ENCODE measurements at regions not wholly inside any gene's neighbourhood (a gene's known extent, or its start where the extent isn't known, plus 50 kb on each side); places are given as distances from the start of the nearest gene placed in this dataset.

DNA sequence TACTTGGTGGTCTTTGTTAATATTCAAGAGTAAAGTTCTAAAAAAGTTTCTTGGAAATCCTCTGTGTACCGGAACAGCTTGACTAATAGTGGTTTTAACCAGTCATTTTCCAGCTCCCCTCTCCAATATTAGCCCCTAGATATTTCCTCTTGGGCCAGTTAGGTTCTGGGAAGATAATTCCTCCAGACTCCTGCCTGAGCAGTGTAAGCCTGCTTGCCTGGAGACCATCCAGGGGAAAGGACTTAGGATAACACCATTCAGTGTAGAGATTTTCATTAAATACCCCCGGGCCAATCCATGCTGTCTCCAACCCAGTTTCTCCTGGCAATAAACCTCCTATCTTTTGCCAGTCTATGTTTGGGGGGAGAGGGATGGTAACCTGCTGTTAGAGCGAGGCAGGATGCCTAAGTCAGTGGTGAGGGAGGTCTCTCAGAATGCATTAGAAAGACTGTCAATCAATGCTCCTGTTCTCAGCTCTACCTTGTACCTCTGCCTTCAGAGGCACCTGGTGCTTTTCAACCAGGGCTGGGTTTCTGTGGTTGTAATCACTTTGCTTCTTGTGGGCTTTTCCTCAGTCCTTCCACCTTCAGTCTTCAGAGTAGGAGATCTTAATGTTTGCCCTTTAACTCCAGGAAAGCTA lies 186.4 kb downstream of the RNF152 start:
- Mint-ChIP-seq H3K9me3 (no peaks in the 10 kb centered on the region), H3K4me3 (no peak overlapping the region), H3K4me1 (no peaks in the 10 kb centered on the region), H3K27ac (no peak overlapping the region), H3K36me3 (no peaks in the 10 kb centered on the region)
- DNase-seq (ENCODE audit: low spot score in 2 of 2) (no peak), ATAC-seq (no peak)

- no peak for DNase-seq (ENCODE audit: low spot score in 2 of 2)
- Mint-ChIP-seq H3K9me3 (no peaks in the 10 kb centered on the region), H3K36me3 (no peaks in the 10 kb centered on the region), H3K4me1 (no peaks in the 10 kb centered on the region), H3K27ac (no peak overlapping the region), H3K4me3 (no peak overlapping the region)
- ATAC-seq, result no peak
Observed at GRCh38 chr18:61703508-61703907, 189.3 kb downstream of the RNF152 start.

GRCh38 chr18:61702007-61702406 lies 190.8 kb downstream of the RNF152 start:
- H3K9me3 Mint-ChIP-seq, result no peaks in the 10 kb centered on the region

GRCh38 chr18:61699397-61700110 lies 193.3 kb downstream of the RNF152 start:
- Mint-ChIP-seq H3K4me3 (no peak overlapping the region), H3K27ac (no peak overlapping the region), H3K36me3 (no peaks in the 10 kb centered on the region), H3K4me1 (no peaks in the 10 kb centered on the region), H3K9me3 (no peaks in the 10 kb centered on the region)
- ATAC-seq (no peak), DNase-seq (ENCODE audit: low spot score in 2 of 2) (no peak)

More at GRCh38 chr18:61702007-61702406, 190.8 kb downstream of the RNF152 start:
- no peak overlapping the region for H3K27ac Mint-ChIP-seq
- H3K4me1 Mint-ChIP-seq, result no peaks in the 10 kb centered on the region
- H3K4me3 Mint-ChIP-seq, result no peak overlapping the region
- H3K36me3 Mint-ChIP-seq, result no peaks in the 10 kb centered on the region
- ATAC-seq, result no peak
- DNase-seq (ENCODE audit: low spot score in 2 of 2), result no peak

- no peak for ATAC-seq
- H3K4me1 Mint-ChIP-seq, result no peaks in the 10 kb centered on the region
- H3K36me3 Mint-ChIP-seq, result no peaks in the 10 kb centered on the region
- H3K4me3 Mint-ChIP-seq, result no peak overlapping the region
- H3K9me3 Mint-ChIP-seq, result no peaks in the 10 kb centered on the region
- no peak overlapping the region for H3K27ac Mint-ChIP-seq
- no peak for DNase-seq (ENCODE audit: low spot score in 2 of 2)
Observed at GRCh38 chr18:61697306-61697909, 195.4 kb downstream of the RNF152 start.

DNA sequence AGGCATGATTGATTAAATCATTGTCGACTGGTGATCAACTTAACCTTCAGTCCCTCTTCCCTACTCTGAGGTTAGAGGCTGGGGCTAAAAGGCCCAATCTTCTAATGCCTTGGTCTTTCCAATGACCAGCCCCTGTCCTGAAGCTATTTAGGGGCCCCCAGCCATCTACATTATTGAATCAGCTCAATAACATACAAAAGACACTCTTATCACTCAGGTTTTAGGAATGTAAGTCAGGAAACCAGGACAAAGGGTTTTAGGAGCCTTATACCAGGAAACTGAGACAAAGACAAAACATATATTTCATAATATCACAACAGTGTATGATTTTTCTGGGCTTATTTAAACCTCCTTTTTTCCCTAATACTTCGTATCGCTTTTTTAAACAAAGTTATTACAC lies 198.6 kb downstream of the RNF152 start:
- no peaks in the 10 kb centered on the region for H3K36me3 Mint-ChIP-seq
- H3K27ac Mint-ChIP-seq, result no peak overlapping the region
- DNase-seq (ENCODE audit: low spot score in 2 of 2) (no peak), ATAC-seq (no peak)
- H3K4me1 Mint-ChIP-seq, result no peaks in the 10 kb centered on the region
- no peak overlapping the region for H3K4me3 Mint-ChIP-seq
- no peaks in the 10 kb centered on the region for H3K9me3 Mint-ChIP-seq

- ATAC-seq (no peak), DNase-seq (ENCODE audit: low spot score in 2 of 2) (no peak)
- H3K4me3 Mint-ChIP-seq, result no peak overlapping the region
- no peaks in the 10 kb centered on the region for H3K4me1 Mint-ChIP-seq
- H3K36me3 Mint-ChIP-seq, result no peaks in the 10 kb centered on the region
- no peak overlapping the region for H3K27ac Mint-ChIP-seq
- H3K9me3 Mint-ChIP-seq, result no peaks in the 10 kb centered on the region
Observed at GRCh38 chr18:61690418-61691138, 202.2 kb downstream of the RNF152 start.

- Mint-ChIP-seq H3K4me3 (no peak overlapping the region), H3K4me1 (no peaks in the 10 kb centered on the region), H3K27ac (no peak overlapping the region), H3K36me3 (no peaks in the 10 kb centered on the region), H3K9me3 (no peaks in the 10 kb centered on the region)
- ATAC-seq (no peak), DNase-seq (ENCODE audit: low spot score in 2 of 2) (no peak)
Observed at GRCh38 chr18:61687317-61687716, 205.5 kb downstream of the RNF152 start.

- no peak overlapping the region for H3K4me3 Mint-ChIP-seq
- H3K27ac Mint-ChIP-seq, result no peak overlapping the region
- ATAC-seq, result no peak
Observed at GRCh38 chr18:61683856-61684255, 209.0 kb downstream of the RNF152 start.

GRCh38 chr18:61681065-61681464 lies 211.7 kb downstream of the RNF152 start:
- no peak overlapping the region for H3K27ac Mint-ChIP-seq
- ATAC-seq, result no peak
- peaks cover 13% of the 10 kb centered on the region for H3K9me3 Mint-ChIP-seq

More at GRCh38 chr18:61683856-61684255, 209.0 kb downstream of the RNF152 start:
- no peaks in the 10 kb centered on the region for H3K36me3 Mint-ChIP-seq
- peaks cover 8% of the 10 kb centered on the region for H3K9me3 Mint-ChIP-seq
- H3K4me1 Mint-ChIP-seq, result no peaks in the 10 kb centered on the region
- DNase-seq (ENCODE audit: low spot score in 2 of 2), result no peak

GRCh38 chr18:61679836-61680235 lies 213.0 kb downstream of the RNF152 start:
- Mint-ChIP-seq H3K36me3 (no peaks in the 10 kb centered on the region), H3K9me3 (peaks cover 13% of the 10 kb centered on the region), H3K4me3 (no peak overlapping the region), H3K27ac (no peak overlapping the region), H3K4me1 (no peaks in the 10 kb centered on the region)
- ATAC-seq (no peak), DNase-seq (ENCODE audit: low spot score in 2 of 2) (no peak)

More at GRCh38 chr18:61681065-61681464, 211.7 kb downstream of the RNF152 start:
- H3K4me1 Mint-ChIP-seq, result no peaks in the 10 kb centered on the region
- H3K36me3 Mint-ChIP-seq, result no peaks in the 10 kb centered on the region
- DNase-seq (ENCODE audit: low spot score in 2 of 2), result no peak
- no peak overlapping the region for H3K4me3 Mint-ChIP-seq

GRCh38 chr18:61677435-61677970 lies 215.3 kb downstream of the RNF152 start:
- H3K4me3 Mint-ChIP-seq, result no peak overlapping the region
- DNase-seq (ENCODE audit: low spot score in 2 of 2), result no peak
- H3K27ac Mint-ChIP-seq, result no peak overlapping the region
- peaks cover 13% of the 10 kb centered on the region for H3K9me3 Mint-ChIP-seq
- H3K4me1 Mint-ChIP-seq, result no peaks in the 10 kb centered on the region
- H3K36me3 Mint-ChIP-seq, result no peaks in the 10 kb centered on the region
- no peak for ATAC-seq

DNA sequence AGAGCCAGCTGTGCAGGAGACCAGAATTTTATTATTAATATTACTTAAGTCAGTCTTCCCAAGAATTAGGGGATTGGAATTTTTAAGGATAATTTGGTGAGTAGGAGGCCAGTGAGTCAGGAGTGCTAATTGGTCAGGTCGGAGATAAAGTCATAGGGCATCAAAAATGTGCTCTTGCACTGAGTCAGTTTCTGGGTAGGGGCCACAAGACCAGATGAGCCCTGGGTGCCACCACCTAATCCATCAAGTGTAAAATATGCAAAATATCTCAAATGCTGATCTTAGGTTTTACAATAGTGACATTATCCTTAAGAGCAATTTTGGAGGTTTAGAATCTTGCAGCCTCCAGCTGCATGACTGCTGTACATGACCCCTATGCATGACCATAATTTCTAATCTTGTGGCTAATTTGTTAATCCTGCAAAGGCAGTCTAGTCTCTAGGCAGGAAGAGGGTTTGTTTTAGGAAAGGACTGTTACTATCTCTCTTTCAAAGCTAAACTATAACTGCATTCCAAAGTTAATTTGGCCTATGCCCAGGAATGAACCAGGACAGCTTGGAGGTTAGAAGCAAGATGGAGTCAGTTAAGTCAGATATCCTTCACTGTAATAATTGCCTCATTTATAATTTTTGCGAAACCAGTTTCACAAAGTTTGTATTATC lies 215.9 kb downstream of the RNF152 start:
- no peak for ATAC-seq
- no peaks in the 10 kb centered on the region for H3K36me3 Mint-ChIP-seq
- no peak overlapping the region for H3K27ac Mint-ChIP-seq
- no peak for DNase-seq (ENCODE audit: low spot score in 2 of 2)
- peaks cover 13% of the 10 kb centered on the region for H3K9me3 Mint-ChIP-seq
- H3K4me1 Mint-ChIP-seq, result no peaks in the 10 kb centered on the region
- no peak overlapping the region for H3K4me3 Mint-ChIP-seq

DNA sequence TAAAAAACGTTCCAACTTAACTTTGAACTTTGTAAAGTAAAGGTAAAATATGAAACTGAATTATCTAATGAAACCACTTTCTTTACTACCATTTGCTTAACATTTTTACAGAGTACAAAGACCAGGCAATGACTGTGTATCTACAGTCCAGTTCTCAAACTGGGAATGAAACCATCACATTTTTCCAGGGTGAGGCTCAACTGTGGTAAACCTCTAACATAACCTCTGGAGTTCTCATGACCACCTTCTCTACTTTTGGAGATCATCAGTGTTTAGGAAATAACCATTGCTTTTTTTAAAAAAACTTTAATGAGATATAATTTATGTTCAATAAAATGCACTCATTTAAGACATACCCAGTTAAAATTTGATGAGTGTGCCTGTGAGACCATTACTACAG lies 223.5 kb downstream of the RNF152 start:
- DNase-seq (ENCODE audit: low spot score in 2 of 2) (no peak), ATAC-seq (no peak)
- no peaks in the 10 kb centered on the region for H3K36me3 Mint-ChIP-seq
- H3K27ac Mint-ChIP-seq, result no peak overlapping the region
- H3K4me1 Mint-ChIP-seq, result no peaks in the 10 kb centered on the region
- H3K9me3 Mint-ChIP-seq, result no peaks in the 10 kb centered on the region
- H3K4me3 Mint-ChIP-seq, result no peak overlapping the region
